ENCODE measurements at regions not wholly inside any gene's neighbourhood (a gene's known extent, or its start where the extent isn't known, plus 50 kb on each side); places are given as distances from the start of the nearest gene placed in this dataset.

DNA sequence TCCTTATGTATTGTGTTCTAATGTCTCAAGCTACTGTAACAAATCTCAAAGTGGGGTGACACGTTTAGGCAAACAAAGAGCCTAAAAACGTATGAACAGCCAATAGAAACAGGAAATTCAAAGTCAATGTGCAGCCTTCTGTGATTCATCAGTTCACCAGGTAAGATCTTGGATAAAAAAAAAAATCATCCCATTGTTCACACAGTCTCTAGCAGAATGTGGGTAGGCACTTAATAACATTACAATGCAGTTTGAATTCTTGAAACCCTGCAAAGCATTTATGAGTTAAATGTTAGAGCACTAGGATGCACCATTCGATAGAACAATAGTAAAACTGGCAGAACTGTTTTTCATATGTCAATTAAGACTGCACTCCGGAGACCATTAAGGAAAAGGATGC lies 88.2 kb upstream of the HDAC9 start:
- Histone ChIP-seq H3K9me3 (no peaks in the 10 kb centered on the region), H3K27me3 (no peaks in the 10 kb centered on the region), H3K27ac (no peak overlapping the region), H3K36me3 (no peaks in the 10 kb centered on the region), H3K4me1 (no peaks in the 10 kb centered on the region), H3K4me3 (replicated peaks in 1 of 3) (no peak overlapping the region)
- TF ChIP-seq POLR2A (IDR thresholded peaks at IDR 0.05) (no peak), CTCF (IDR thresholded peaks at IDR 0.05) (no peak)
- intact Hi-C loops (cut with DNase I): no loop called here
- 48 to 52% methylated on average over 4 of the region's 4 CpGs for WGBS, 2 donors
- DNase-seq: no peak

DNA sequence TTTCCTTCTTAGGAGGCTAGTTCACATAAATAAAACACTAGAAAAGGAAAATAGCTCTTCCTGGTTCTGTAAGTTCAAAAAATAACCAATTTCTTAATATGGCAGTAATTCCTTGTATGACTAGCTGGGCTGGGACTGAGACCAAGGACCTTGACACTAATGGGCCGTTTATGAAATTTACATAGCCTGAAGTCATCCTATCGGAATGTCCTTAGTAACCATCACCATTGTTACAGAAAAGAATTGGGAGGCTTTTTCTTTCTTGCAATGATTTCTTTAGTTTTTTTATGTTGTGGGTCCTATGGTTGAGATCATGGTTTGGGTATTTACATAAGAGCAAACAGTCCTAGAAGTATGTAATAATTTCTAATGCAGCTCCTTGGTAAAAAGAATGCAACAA lies 87.1 kb upstream of the HDAC9 start:
- WGBS, 2 donors: 62 to 74% methylated on average over 2 of the region's 2 CpGs
- no peak for DNase-seq
- H3K4me3 ChIP-seq (replicated peaks in 1 of 3): no peak overlapping the region
- H3K27me3 ChIP-seq: no peaks in the 10 kb centered on the region
- H3K36me3 ChIP-seq: no peaks in the 10 kb centered on the region
- no peaks in the 10 kb centered on the region for H3K4me1 ChIP-seq
- TF ChIP-seq CTCF (IDR thresholded peaks at IDR 0.05) (no peak), POLR2A (IDR thresholded peaks at IDR 0.05) (no peak)
- H3K27ac ChIP-seq: no peak overlapping the region
- no peaks in the 10 kb centered on the region for H3K9me3 ChIP-seq
- intact Hi-C loops (cut with DNase I): no loop called here

DNA sequence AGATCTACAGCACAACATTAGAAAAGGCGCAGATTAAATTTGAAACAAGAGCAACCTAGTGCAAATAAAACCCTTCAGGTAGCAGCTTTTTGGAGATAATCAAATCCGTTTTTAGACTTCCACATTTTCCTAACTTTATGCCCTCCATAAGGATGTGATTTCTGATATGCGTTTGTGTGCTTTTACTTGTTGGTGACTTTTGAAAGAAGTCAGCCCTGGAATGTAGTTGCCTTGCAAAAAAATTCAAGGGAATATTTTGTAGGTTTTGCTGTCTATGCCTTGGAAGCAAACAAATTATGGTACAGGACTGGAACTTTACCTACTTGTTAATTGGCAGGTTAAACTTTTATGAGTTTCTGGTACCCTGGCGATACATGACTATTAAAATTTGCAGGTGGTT lies 86.7 kb upstream of the HDAC9 start:
- no peaks in the 10 kb centered on the region for H3K4me1 ChIP-seq
- no peaks in the 10 kb centered on the region for H3K36me3 ChIP-seq
- H3K9me3 ChIP-seq: no peaks in the 10 kb centered on the region
- no peak overlapping the region for H3K27ac ChIP-seq
- TF ChIP-seq CTCF (IDR thresholded peaks at IDR 0.05): no peak
- no peak for TF ChIP-seq POLR2A (IDR thresholded peaks at IDR 0.05)
- H3K4me3 ChIP-seq (replicated peaks in 1 of 3): no peak overlapping the region
- intact Hi-C loops (cut with DNase I): no loop called here
- 90 to 91% methylated on average over 4 of the region's 4 CpGs for WGBS, 2 donors
- no peaks in the 10 kb centered on the region for H3K27me3 ChIP-seq
- no peak for DNase-seq

DNA sequence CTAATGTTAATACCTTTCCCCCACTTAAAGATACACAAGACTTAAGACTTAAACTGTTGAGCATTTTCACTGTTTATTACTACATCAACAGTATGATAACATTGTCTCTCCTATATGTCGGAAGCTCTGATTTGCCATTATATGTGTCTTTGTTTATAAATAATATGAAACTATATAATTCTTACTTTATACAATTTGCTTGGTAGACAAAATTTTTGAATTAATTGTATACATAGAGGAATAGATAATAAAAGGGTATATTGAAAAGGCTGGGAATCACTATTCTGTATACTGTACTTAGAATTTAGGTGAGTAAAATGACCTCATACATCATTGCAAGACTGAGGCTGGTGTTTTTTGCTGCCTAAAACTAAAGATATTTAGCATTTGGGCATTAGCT lies 82.1 kb upstream of the HDAC9 start:
- WGBS, 2 donors: 99 to 100% methylated on average over 1 of the region's 1 CpG
- H3K9me3 ChIP-seq: no peaks in the 10 kb centered on the region
- no peaks in the 10 kb centered on the region for H3K27me3 ChIP-seq
- no peak for TF ChIP-seq CTCF (IDR thresholded peaks at IDR 0.05)
- TF ChIP-seq POLR2A (IDR thresholded peaks at IDR 0.05): no peak
- intact Hi-C loops (cut with DNase I): no loop called here
- no peak overlapping the region for H3K4me3 ChIP-seq (replicated peaks in 1 of 3)
- no peak overlapping the region for H3K27ac ChIP-seq
- no peaks in the 10 kb centered on the region for H3K36me3 ChIP-seq
- no peak for DNase-seq
- H3K4me1 ChIP-seq: no peaks in the 10 kb centered on the region

DNA sequence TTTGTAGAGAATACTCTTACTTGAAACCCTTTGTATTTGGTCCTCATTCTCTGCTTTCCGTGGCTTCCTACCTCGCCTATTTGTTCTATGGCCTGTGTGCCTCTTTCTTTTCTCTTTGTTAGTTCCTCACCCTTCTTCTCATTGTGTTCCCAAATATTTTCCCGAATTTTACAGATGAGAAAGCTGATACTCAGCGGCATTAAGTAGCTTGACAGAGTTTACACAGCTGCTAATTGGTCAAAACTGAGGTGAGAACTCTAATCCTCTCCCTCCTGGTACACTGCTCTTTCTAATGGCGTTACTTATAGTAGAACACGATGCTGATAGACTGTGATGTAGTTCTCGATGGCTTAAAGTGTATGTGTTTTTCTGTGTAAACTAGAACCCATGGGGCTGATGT lies 80.7 kb upstream of the HDAC9 start:
- Histone ChIP-seq H3K27ac (no peak overlapping the region), H3K4me3 (replicated peaks in 1 of 3) (no peak overlapping the region), H3K27me3 (no peaks in the 10 kb centered on the region), H3K4me1 (no peaks in the 10 kb centered on the region), H3K9me3 (no peaks in the 10 kb centered on the region), H3K36me3 (no peaks in the 10 kb centered on the region)
- WGBS, 2 donors: 59 to 68% methylated on average over 7 of the region's 7 CpGs
- no peak for DNase-seq
- TF ChIP-seq POLR2A (IDR thresholded peaks at IDR 0.05) (no peak), CTCF (IDR thresholded peaks at IDR 0.05) (no peak)
- intact Hi-C loops (cut with DNase I): no loop called here
